ENCODE measurements at regions not wholly inside any gene's neighbourhood (a gene's known extent, or its start where the extent isn't known, plus 50 kb on each side); places are given as distances from the start of the nearest gene placed in this dataset.
"Not testable (repeated sequence)": the region's sequence is repeated elsewhere in the genome, so short reads cannot be mapped to it uniquely, and the experiment has no call there.

DNA sequence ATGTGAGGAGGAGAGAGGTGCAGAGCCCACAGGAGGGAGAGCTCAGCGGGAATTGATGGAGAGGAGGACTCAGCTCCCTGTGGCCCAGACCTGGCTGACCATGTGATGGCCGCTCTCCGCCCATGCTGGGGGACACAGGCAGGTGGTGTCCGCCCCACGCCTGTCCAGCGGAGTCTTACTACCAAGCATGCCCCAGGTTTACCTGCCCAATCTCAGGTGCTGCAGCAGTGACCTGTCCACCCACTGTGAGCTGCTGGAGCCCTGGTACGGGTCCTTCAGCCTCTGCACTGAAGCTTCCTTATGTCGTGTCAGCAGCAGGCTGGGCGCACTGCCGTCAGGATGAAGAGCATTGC, 170.8 kb downstream of the RTP5 start:
- Histone ChIP-seq H3K27me3 (ENCODE audit: control insufficient read depth, insufficient read depth, low read length) (peaks cover 9% of the 10 kb centered on the region), H3K36me3 (ENCODE audit: control insufficient read depth, insufficient read depth, low read length) (no peaks in the 10 kb centered on the region), H3K4me3 (ENCODE audit: low read depth, low read length) (no peak overlapping the region)
- POLR2A ChIA-PET: no interaction called here
- TF ChIP-seq, protein P1, sequence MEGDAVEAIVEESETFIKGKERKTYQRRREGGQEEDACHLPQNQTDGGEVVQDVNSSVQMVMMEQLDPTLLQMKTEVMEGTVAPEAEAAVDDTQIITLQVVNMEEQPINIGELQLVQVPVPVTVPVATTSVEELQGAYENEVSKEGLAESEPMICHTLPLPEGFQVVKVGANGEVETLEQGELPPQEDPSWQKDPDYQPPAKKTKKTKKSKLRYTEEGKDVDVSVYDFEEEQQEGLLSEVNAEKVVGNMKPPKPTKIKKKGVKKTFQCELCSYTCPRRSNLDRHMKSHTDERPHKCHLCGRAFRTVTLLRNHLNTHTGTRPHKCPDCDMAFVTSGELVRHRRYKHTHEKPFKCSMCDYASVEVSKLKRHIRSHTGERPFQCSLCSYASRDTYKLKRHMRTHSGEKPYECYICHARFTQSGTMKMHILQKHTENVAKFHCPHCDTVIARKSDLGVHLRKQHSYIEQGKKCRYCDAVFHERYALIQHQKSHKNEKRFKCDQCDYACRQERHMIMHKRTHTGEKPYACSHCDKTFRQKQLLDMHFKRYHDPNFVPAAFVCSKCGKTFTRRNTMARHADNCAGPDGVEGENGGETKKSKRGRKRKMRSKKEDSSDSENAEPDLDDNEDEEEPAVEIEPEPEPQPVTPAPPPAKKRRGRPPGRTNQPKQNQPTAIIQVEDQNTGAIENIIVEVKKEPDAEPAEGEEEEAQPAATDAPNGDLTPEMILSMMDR (IDR thresholded peaks at IDR 0.05; ENCODE audit: insufficient read depth, low read depth, low read length): no peak
- DNase-seq (ENCODE audit: low read depth): no peak
- CTCF ChIA-PET: interaction anchor here (1.0 kb wide), 1 partner anchor 15 kb away, joined by 3 read pairs; no protein-coding TSS in a partner anchor

DNA sequence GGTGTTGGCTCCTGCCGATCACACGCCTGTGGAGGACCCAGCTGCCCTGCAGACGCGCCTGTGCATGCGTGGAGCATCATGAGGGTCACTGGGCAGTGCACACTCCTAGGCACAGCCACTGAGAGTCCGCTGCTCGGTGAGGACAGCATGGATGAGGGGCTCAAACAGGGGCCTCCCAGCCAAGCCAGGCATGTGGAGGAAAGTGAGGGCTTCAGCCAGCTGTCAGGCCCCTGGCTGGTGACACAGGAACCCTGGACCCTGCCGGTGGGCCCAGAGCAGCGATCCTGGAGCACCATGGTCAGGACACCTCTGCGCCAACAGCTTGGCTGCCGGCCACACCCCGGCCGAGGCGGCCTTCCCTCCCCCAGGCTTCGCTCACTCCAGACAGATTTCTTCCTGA, 171.2 kb downstream of the RTP5 start:
- Histone ChIP-seq H3K36me3 (ENCODE audit: control insufficient read depth, insufficient read depth, low read length) (no peaks in the 10 kb centered on the region), H3K4me3 (ENCODE audit: low read depth, low read length) (no peak overlapping the region), H3K27me3 (ENCODE audit: control insufficient read depth, insufficient read depth, low read length) (peaks cover 9% of the 10 kb centered on the region)
- ChIA-PET CTCF (no interaction called here), POLR2A (no interaction called here)
- DNase-seq (ENCODE audit: low read depth): no peak
- TF ChIP-seq, protein P1 (IDR thresholded peaks at IDR 0.05; ENCODE audit: insufficient read depth, low read depth, low read length): no peak

DNA sequence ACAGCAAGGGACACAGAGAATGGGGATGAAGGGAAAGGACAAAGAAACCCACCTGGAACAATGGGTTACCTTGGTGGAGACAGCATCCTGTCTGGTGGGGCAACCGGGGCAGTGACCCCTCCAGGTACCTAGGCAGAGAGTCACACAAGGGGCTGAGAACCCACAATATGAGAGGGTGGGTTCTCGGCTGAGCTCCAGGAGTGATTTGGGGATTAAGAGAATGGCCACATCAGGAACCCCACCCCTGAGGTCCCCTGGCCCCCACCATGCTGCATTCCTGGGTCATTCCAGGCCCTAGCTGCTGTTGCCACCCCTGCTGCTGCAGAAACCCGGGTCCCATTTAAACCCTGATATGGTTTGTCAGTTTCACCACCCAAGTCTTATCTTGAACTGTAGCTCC, 172.3 kb downstream of the RTP5 start:
- no peak for DNase-seq (ENCODE audit: low read depth)
- Histone ChIP-seq H3K36me3 (ENCODE audit: control insufficient read depth, insufficient read depth, low read length) (no peaks in the 10 kb centered on the region), H3K27me3 (ENCODE audit: control insufficient read depth, insufficient read depth, low read length) (peaks cover 7% of the 10 kb centered on the region), H3K4me3 (ENCODE audit: low read depth, low read length) (no peak overlapping the region)
- TF ChIP-seq, protein P1 (IDR thresholded peaks at IDR 0.05; ENCODE audit: insufficient read depth, low read depth, low read length): no peak
- CTCF ChIA-PET: no interaction called here
- POLR2A ChIA-PET: no interaction called here

DNA sequence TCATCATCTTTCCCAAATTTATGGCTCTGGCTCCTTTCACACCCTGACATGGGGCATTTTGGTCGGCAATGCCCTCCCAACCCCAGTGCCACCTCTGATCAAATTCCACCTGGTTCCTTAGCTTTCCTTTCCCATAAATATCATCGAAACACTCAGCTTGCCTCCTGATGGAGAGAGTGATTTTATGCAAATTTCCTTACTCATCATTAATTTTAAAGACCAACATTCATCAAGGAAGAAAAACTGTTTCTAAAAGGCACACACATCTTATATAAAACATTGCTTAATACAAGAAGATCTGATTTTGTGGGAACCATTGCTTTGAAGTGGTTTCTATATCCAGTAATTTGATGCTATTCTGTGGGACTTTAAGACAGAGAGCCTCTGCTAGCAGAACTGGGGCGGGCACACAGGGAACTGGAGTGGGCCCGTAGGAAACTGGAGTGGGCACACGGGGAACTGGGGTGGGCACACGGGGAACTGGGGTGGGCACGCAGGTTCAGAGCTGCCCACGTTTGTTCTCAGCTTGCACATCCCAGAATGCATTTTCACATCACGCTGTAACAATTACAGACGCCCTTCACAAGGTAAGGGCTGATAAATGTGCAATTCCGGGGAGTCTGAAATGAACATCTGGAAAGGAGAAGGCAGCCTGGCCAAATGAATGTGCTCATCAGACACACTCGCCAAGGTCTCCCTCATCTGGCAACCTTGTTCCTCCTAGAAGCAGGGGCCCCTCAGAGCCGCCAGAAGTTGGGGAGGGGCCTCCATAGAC, 174.2 kb downstream of the RTP5 start:
- POLR2A ChIA-PET: no interaction called here
- H3K4me3 ChIP-seq (ENCODE audit: low read depth, low read length): no peak overlapping the region
- H3K36me3 ChIP-seq (ENCODE audit: control insufficient read depth, insufficient read depth, low read length): no peaks in the 10 kb centered on the region
- DNase-seq (ENCODE audit: low read depth): no peak
- peaks cover 4% of the 10 kb centered on the region; the same call in 1 of the 2 replicates for H3K27me3 ChIP-seq (ENCODE audit: control insufficient read depth, insufficient read depth, low read length)
- CTCF ChIA-PET: interaction anchor here (1.1 kb wide), 1 partner anchor 12 kb away, joined by 4 read pairs; no protein-coding TSS in a partner anchor
- TF ChIP-seq, protein P1 (IDR thresholded peaks at IDR 0.05; ENCODE audit: insufficient read depth, low read depth, low read length): no peak

DNA sequence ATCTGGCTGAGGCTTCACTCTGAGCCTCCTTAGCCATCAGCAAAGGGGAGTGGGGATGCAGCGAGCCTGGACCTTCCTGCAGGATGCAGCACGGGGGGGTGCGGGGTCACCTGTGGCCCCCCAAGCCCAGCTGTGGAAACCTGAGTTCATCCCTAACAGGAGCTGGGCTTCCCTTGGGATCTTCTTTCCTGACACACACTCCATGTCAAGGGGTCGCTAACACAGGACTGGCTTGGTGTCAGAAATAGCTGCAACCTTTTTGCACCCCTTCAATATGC, 174.7 kb downstream of the RTP5 start:
- peaks cover 4% of the 10 kb centered on the region; the same call in 1 of the 2 replicates for H3K27me3 ChIP-seq (ENCODE audit: control insufficient read depth, insufficient read depth, low read length)
- no peak for DNase-seq (ENCODE audit: low read depth)
- CTCF ChIA-PET: no interaction called here

DNA sequence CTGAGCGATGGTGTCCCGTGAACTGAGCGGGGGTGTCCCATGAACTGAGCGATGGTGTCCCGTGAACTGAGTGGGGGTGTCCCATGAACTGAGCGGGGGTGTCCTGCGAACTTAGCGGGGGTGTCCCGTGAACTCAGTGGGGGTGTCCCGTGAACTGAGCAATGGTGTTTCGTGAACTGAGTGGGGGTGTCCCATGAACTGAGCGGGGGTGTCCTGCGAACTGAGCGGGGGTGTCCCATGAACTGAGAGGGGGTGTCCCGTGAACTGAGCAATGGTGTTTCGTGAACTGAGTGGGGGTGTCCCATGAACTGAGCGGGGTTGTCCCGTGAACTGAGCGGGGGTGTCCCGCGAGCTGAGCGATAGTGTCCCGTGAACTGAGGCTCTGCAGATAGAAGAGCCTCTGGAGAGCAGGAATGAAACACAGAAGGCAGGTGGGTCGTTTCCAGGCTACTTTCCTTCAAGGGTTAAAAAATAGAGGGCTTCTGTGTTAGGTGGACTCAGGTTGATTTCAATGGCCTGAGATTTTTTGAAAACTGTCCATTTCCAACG, 176.1 kb downstream of the RTP5 start:
- POLR2A ChIA-PET; DNase-seq (ENCODE audit: low read depth); H3K27me3 ChIP-seq (ENCODE audit: control insufficient read depth, insufficient read depth, low read length); CTCF ChIA-PET; H3K4me3 ChIP-seq (ENCODE audit: low read depth, low read length); H3K36me3 ChIP-seq (ENCODE audit: control insufficient read depth, insufficient read depth, low read length): not testable (repeated sequence)

More for the DNA sequence above, 174.7 kb downstream of the RTP5 start:
- TF ChIP-seq, protein P1 (IDR thresholded peaks at IDR 0.05; ENCODE audit: insufficient read depth, low read depth, low read length): no peak
- H3K36me3 ChIP-seq (ENCODE audit: control insufficient read depth, insufficient read depth, low read length): no peaks in the 10 kb centered on the region
- no peak overlapping the region for H3K4me3 ChIP-seq (ENCODE audit: low read depth, low read length)
- POLR2A ChIA-PET: no interaction called here

All from BJ (cell line).